SHP77 treated with DMSO at 0.1 percent for 48 hours (cell line): ENCODE measurements at regions not wholly inside any gene's neighbourhood (a gene's known extent, or its start where the extent isn't known, plus 50 kb on each side); places are given as distances from the start of the nearest gene placed in this dataset.
"Not testable (repeated sequence)": the region's sequence is repeated elsewhere in the genome, so short reads cannot be mapped to it uniquely, and the experiment has no call there.

Experiments used
- DNase-seq: peaks from one replicate; lab custom pipeline; 2025; lab: John Stamatoyannopoulos, UW

DNA sequence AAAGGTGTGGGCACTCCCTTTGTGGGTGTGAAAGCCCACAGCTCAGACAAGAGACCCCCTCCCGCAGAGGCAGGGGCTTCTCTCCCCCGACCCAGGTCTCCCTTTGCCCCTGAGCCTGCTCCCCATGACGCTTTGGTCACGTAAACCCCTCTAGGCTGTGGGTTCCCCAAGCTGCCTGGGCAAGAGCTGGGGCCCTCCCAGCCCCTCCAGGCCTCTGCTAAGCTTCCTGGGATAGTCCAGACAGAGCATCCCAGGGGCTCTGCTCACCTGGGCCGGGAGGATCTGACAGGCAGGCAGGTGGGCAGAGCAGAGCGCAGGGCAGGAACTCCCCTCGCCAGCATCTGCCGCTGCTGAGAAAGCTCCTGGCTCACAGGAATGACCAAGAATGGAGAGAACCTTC, 177.3 kb downstream of the BANP start:
- no peak for DNase-seq

DNA sequence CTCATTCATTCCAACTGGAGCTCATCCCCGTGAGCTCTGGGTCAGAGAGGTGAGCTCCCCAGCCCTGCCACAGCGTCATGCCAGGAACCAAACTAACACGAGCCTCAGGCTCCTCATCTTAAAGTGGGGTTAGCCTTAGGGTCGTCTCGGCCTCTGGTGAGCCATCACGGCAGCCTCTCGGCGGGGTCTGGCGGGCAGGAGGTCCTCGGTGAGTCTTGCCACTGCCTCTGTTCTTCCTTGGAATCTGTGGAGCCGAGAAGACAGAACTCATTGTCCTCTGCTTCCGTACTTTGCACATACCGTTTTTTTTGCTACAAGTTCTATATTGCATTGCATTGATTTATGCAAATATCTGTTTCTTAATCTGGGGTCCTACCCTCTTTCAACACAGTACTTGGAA, 177.9 kb downstream of the BANP start:
- not testable (repeated sequence) for DNase-seq

DNA sequence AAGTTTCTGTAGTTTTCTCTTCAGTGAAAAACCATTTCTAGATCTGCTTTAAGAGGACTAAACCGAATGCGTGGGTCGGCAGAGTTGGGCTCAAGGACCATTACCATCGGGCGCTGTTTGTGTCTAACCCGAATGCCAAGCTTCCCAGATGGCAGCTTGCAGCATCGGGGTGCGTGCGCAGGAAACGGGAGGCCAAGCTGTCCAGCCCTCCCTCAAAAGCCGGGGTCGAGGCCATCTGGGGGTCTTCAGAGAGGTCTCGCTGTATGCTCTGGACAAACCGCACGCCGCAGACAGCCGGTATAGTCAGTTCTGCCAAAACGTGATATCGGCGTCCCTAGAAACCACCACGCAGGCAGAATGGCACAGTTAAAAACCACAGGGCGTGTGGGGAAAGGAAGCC, 178.8 kb downstream of the BANP start:
- no peak for DNase-seq

DNA sequence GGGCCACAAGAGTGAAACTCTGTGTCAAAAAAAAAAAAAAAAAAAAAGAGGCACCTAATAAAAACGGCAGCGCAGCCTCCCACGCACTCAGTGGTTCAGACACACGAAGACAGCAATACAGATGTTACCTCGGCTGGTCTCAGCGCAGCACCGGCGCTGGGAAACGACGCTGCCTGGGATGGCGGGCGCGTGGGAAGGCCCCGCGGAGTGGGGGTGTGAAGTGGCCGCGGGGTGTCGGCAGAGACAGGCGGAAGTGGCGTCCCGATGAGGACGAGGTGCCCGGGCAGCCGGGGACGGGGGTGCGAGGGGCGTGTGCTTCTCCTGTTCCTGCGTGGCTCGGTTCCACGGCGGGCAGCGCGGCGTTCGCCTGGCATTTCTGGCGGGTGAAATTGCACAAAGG, 179.4 kb downstream of the BANP start:
- no peak for DNase-seq

DNA sequence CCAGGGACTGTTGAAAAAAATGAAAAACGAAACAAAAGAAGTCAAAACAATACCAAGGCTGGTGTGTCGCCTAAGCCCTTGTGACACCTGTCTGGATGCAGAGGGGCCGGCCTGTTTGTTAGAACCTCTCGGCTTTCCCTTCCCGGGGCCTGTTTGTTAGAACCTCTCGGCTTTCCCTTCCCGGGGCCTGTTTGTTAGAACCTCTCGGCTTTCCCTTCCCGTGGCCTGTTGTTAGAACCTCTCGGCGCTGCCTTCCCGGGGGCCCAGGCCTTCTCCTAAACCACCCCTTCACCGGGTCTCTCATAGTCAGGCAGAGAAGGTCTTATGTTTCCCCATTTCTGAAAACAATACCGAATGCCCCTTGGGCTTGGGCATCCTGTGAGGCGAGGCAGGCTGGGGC, 180.0 kb downstream of the BANP start:
- no peak for DNase-seq

DNA sequence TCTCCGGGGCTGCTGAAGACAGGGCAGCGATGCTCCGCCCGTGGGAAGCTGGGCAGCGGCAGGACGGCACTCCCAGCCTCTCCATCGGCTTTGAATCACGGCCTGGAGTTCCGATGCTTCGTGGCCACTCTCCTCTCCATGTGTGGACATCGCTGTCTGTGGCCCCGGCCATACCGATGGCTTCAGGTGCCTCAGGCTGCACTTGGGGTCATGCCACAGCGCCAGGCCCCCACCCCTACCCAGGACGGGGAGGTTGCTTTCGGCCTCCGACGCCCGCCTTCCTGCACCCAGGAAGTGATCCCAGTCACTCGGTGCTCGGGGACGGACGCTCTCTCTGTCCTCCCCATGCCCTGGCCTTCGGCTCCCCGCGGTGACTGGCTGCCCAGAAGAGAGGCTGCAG, 180.7 kb downstream of the BANP start:
- DNase-seq: no peak

DNA sequence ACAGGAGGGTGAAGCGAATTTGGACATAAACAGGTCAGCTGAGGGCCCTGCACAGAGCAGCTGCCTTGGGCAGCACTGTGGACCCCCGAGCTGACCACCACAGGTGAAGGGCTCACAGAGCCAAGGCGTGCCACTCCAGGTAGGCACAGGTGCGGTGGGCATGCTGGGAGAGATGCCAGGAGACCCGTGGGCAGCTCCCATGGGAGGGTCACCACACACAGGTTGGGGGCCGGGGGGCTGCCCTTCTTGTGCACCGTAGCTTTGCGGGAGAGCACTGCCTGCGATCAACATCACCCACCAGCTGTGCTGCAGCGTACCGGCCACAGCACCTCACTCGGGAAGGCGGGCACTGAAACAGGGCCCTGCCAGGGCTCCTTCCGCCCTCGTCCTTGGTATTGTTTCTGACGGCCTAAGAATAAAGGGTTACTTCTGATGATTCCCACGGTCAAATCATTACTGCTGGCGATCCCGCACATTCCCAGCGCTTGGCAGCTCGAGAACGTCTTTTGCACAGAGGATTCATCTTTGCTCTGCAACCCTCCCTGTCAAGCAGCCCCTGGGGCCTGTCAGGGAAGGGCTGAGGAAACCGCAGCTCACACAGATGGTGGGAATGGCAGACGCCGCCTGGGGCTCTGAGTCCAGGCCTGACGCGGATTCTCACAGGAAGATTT, 181.7 kb downstream of the BANP start:
- no peak for DNase-seq

DNA sequence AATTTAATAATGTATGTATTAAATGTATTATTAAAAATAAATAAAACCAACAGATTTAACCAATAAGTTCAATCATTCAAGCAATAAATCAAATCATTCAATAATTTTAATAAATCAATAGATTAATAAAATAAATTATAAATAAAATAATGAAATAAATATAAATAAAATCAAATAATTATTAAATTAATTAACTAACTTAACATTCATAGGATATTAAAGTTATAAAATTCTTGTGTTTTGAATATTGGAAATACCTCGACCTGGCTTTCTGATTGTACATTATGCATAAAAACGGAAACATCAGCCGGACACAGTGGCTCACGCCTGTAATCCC, 182.2 kb downstream of the BANP start:
- DNase-seq: no peak

DNA sequence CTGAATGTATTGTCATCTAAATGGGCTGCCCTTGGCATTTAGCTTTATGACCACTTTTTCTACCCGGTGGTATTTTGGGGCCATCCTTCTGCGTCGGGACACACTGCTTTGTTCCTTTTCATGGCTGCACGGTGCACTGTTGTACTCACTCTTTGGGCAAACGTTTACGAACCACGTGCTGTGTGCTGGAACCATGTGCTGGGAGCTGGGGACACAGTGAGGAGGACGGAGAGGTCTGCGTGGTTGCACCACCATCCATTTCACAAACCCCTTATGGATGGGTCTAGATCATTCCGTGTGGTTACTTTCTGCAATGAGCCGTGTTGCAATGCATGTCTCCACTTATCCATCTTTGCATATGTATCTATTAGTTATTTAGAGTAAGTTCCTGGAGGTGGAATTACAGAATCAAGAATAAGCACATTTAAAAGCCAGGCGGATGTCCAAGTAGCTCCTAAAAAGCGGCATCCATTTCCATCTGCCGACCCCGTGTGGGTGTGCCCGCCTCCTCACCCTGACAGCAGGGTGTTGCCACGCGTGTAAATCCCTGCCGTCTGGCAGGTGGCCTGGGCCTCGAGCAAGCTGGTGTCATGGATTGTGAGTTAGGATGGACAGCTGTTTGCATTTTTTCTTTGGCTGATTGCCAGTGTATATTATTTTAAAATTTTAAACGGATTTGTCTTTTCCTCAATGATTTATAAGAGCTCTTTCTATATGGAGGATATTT, 183.1 kb downstream of the BANP start:
- DNase-seq: not testable (repeated sequence)

DNA sequence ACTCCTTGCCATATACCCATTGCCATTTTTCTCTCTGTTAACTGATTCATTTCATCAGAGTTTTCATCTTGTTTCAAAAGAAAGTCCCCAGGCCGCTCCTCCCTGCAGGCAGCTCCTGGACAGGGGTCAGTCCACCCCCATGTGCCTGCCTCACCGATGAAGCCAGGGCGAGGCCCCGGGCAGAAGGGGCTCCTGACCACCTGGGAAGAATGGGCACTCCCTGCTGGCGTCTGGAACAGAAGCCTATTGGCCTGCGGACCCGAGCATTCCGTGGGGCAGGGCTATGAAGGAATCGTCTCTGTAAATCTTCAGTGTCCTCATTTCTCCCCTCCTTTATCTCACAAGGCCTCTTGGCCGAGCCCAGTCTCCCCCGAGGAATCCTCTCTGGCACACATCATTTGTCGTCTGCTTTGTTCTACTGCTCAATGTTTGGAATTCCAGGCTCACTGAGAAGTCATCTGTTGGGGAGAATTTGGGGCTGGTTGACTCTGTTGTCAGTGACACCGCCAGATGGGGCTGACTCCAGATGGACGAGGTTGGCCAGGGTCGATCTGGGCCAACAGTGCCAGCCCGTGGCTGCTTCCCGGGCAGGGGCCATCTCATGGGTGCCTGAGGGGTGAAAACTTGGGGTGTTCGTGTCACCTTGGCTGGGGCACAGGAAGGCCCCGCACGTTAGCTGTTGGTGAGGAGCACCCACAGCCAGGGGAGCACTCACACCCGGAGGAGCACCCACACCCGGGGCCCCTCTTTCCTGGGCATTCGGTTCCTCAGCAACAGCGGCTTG, 183.9 kb downstream of the BANP start:
- DNase-seq: not testable (repeated sequence)

DNA sequence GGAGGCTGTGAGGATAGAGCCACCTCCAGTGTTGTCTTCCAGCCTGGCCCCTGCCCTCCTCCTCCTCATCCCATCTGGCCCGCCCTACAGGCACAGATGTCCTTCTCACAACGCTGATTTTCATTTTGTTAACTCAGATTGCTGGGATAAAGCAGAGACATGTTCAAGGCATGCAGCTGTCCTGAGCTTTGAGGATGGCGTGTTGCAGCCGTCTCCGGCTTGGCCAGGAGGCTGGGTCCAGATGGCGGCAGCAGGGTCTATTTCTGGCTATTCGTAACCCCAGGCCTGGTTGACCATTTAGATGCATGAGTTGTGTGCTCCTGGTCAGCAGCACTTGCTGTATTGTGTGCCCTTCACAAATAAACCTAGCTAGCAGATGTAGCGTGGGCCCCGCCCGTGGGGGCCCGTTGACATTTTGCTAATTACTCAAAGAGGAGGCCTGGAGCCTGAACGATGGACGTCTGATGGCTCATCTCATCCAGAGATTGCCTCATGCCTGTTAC, 185.0 kb downstream of the BANP start:
- peak; percentile 75 for DNase-seq

DNA sequence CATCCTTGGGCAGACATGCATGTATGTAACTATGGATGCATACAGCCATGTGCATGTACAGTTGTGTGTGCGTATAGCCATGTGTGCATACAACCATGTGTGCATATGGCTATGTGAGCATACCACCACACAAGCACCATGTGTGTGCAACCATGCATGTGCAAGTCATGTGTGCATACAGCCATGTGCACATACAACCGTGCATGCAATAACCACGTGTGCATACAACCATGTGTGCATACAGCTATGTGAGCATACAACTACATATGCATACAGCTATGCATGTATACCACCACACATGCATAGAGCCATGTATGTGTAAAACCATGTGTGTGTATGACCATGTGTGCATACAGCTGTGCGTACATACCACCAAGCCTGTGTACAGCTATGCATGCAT, 185.7 kb downstream of the BANP start:
- DNase-seq: not testable (repeated sequence)

DNA sequence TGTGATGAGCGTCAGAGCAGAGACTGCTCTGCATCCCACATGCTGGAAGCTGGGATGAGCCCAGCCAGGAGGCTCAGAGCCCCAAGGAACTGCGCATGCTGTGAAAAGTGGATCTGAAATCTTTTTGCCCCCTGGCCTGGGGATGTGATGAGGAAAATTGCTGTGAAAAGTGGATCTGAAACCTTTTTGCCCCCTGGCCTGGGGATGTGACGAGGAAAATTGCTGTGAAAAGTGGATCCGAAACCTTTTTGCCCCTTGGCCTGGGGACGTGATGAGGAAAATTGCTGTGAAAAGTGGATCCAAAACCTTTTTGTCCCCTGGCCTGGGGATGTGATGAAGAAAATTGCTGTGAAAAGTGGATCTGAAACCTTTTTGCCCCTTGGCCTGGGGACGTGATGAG, 187.9 kb downstream of the BANP start:
- DNase-seq: not testable (repeated sequence)

DNA sequence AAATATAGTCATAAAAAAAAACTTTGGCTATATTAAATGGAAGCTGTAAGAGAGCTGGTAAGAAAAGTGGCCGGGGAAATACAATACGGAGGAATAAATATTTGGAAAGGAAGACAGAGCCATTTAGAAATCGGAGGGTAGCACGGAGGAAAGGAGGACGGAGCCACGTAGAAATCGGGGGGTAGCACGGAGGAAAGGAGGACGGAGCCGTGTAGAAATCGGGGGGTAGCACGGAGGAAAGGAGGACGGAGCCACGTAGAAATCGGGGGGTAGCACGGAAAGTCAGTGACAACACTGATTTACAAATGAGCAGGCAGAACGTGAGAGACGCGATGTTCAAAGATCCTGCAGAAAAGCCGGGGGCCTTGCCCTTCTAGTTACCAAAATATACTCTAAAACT, 189.0 kb downstream of the BANP start:
- not testable (repeated sequence) for DNase-seq

DNA sequence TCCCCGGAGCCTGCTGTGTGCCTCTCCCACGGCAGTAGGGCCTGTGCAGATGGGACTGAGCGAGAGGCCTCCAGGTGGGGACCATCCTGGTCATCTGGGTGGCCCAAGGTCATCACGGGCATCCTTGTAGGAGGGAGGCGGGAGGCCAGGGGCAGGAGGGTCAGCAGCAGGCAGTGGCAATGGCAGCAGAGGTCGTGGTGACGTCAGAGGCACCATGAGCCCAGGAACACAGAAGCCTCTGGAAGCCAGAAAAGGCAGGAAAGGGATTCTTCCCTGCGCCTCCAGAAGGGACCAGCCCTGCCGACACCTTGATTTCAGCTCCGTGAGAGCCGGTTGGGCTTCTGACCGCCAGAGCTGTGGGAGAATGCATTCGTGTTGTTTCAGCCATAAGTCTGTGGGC, 190.3 kb downstream of the BANP start:
- no peak for DNase-seq

DNA sequence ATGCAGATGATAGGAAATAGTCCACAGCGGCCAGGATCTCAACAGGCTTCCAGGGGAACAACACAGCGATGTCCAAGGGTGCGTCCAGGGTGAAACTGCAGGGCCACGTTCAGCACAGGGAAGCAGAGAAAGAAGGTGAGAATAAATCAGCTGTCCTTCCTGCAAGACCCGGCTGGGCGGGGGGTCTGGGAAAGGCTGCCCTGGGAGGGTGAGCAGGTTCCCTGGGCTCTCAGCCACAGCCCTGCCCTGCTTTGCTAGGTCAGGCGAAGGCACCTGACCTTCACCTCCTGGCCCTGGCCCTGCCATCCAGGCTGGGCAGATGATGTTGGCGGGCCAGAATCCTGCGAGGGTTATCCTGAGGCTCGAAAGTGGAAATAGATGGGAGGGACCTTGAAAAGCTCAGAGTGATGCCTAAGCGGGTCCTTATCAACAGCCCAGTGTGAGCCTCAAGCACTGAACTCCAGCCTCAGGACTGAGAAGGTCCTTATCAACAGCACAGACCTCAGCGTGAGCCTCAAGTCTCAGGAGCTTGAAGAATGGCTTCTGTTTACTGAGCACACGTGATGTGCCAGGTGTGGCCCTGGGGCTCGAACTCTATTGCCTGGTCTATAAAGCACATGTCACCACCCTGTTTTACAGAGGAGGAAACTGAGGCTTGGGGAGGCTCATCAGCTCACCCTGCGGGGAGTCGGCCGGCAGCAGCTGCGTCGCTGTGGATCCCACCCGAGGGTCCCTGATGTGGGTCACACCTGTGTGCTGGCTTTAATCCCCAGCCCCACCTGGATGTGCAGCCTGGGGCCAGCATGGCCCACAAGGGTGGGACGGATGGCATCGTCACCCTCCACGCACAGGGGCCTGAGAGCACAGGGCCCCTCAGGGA, 191.1 kb downstream of the BANP start:
- not testable (repeated sequence) for DNase-seq

DNA sequence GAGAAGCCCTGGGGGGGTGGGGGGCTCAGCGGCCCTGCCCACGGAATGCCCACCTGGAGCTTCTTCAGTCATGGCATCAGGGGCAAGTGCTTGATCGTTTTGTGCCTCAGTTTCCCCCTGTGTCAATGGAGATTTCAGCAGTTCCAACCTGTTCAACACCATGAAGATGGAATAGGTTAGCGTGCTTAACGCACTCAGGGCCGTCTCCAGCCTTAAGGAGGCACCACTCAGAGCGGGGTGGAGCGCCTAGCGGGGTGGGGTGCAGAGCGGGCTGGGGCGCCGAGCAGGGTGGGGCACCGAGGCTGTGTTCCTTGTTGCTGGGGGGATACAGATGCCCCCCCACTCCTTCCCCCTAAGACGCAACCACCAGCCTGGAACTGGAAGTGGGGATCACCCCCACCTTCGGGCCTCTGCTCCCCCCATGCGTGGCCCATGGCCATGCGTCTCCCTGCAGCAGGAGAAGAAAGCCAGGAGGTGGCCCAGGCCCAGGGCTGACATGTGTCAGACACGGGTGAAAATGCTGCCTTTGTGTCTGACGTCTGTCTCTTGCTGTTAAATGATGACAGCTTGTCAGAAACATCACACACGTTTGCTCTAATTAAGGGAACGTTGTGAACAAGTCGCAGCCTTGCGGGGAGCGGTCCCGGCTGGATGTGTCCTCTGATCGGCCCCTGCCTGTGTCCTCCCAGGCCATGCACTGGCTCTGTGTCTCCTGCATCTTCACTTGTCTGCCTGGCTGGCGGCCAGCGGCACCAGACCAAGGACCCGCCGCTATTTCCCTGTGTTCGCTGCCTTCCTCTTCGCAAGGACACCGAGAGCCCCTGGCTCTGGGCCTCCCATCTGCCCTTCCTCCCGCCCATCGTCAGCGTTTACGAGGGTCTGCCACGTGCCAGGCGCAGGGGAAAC, 192.1 kb downstream of the BANP start:
- DNase-seq: not testable (repeated sequence)

DNA sequence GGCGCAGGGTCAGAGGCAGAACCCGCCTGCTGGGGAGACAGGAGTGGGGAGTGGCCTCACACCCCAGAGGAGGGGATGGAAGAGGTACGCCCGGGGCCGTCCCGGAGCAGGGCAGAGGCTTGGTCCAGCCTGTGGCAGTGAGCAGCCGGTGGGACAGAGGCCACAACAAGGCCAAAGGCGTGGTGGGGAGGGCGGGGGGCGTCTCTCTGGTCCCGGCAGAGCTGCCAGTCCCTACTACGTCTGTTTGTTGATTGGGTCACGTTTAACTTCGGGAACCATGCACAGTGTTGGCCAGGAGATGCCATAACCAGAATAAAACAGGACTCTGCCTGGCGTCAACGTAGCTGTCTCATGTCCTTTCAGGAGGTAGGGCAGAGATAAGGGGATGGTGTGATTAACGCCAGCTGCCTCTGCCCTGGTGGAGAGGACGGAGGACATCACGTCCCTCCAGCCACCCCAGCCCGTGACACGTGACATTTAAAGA, 192.8 kb downstream of the BANP start:
- no peak for DNase-seq

DNA sequence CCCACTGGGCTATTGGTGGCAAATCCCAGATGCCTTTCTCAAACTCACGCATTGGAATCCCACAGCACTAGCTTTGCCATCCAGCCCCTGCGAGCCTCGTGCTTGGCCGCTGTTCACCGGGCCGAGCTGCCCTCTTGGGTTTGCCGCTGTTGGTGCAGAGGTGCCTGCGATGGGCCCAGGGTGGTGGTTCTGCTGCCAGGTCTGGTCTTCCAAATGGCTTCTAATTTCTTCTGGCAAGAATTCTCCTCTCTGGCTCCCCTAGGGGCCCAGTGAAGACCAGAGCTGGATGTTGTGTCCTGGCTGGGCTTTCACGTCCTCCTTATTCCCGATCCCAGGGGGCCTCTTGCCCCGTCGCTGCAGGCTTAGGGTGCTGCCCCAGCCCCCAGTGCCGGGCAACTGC, 194.1 kb downstream of the BANP start:
- not testable (repeated sequence) for DNase-seq

DNA sequence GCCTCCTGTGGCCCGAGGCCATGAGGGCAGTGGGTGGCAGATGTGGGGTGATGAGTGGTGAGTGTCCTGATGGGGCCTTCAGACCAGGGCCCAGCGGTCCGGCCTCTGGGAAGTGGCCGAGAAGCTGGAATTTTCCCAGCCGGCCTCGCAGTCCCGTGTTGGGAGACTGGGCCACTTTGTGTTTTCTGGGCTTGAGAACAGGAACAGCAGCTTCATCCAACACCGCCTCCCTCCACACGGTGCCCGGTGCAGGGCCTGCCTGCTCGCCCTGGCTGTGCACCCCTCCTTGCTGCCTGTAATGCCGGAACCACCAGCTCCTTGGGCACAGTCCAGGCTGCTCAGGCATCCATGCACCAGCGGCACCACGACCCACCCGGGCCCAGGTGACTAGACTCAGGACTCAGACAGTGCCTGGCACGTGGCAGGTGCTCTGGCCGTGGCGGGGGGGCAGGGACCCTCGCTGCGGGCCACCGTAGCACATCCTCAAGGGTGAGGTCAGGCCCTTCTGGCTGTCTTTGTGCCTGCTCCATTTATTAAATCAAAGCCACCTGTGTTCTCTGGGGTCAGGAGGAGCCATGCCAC, 194.7 kb downstream of the BANP start:
- DNase-seq: not testable (repeated sequence)
